GM18499 (cell line): ENCODE measurements at regions not wholly inside any gene's neighbourhood (a gene's known extent, or its start where the extent isn't known, plus 50 kb on each side); places are given as distances from the start of the nearest gene placed in this dataset.
A peak's percentile ranks its signal among the peaks of the same experiment; 100 is the strongest.

Experiments used
- ATAC-seq: cut with Tn5 transposase; IDR thresholded peaks from one replicate; pipeline ENCODE4 v1.9.1; 2021; ENCODE audit warnings: moderate number of reproducible peaks; ENCODE audit not compliant: insufficient read depth, unreplicated experiment

- ATAC-seq = no peak
These were observed 206.4 kb upstream of the NFE2L3 start for GRCh38 chr7:25945608-25946007.

GRCh38 chr7:25946181-25946580 lies 205.8 kb upstream of the NFE2L3 start:
- no peak for ATAC-seq

- ATAC-seq = no peak
These were observed 204.1 kb upstream of the NFE2L3 start for GRCh38 chr7:25947669-25948516.

GRCh38 chr7:25949736-25950487 lies 202.1 kb upstream of the NFE2L3 start:
- no peak for ATAC-seq

GRCh38 chr7:25950488-25951413 lies 201.2 kb upstream of the NFE2L3 start:
- peak; percentile 59 for ATAC-seq

- ATAC-seq = peak; percentile 33
These were observed 200.4 kb upstream of the NFE2L3 start for GRCh38 chr7:25951414-25952260.

- ATAC-seq = no peak
These were observed 199.5 kb upstream of the NFE2L3 start for GRCh38 chr7:25952261-25953057.

GRCh38 chr7:25953859-25954258 lies 198.1 kb upstream of the NFE2L3 start:
- ATAC-seq = no peak

- no peak for ATAC-seq
These were observed 197.6 kb upstream of the NFE2L3 start for GRCh38 chr7:25954395-25954794.

GRCh38 chr7:25959168-25959734 lies 192.7 kb upstream of the NFE2L3 start:
- no peak for ATAC-seq

- no peak for ATAC-seq
These were observed 188.3 kb upstream of the NFE2L3 start for GRCh38 chr7:25963733-25964132.

- ATAC-seq = no peak
These were observed 187.5 kb upstream of the NFE2L3 start for GRCh38 chr7:25964483-25964991.

GRCh38 chr7:25965405-25966123 lies 186.4 kb upstream of the NFE2L3 start:
- ATAC-seq = no peak

- ATAC-seq = no peak
These were observed 185.5 kb upstream of the NFE2L3 start for GRCh38 chr7:25966469-25966868.

GRCh38 chr7:25967278-25968204 lies 184.5 kb upstream of the NFE2L3 start:
- ATAC-seq = peak; percentile 29

GRCh38 chr7:25968205-25968993 lies 183.6 kb upstream of the NFE2L3 start:
- ATAC-seq = peak; percentile 30
